Omental fat pad (tissue), 3 donors: ENCODE measurements at regions not wholly inside any gene's neighbourhood (a gene's known extent, or its start where the extent isn't known, plus 50 kb on each side); places are given as distances from the start of the nearest gene placed in this dataset.

ENCODE experiments used
- ATAC-seq: fragments of 150-250 bp; one replicate; pipeline ENCODE4 v1.9.1; 2016; ENCODE audit warnings: mild to moderate bottlenecking, moderate library complexity; ENCODE audit not compliant: low FRiP score
- DNase-seq: peaks from one replicate; pipeline ENCODE4 v3.0.0-alpha.2; 2019; ENCODE audit warnings: low spot score
- TF ChIP-seq, protein P1 (sequence below), 3 donors: fragments of 450-650 bp; IDR thresholded peaks; one replicate each; pipeline ENCODE4 v1.5.1; 2016 to 2017; ENCODE audit warnings: antibody characterized with exemption in 3 of 3, mild to moderate bottlenecking in 3 of 3, moderate library complexity in 2 of 3

DNA sequence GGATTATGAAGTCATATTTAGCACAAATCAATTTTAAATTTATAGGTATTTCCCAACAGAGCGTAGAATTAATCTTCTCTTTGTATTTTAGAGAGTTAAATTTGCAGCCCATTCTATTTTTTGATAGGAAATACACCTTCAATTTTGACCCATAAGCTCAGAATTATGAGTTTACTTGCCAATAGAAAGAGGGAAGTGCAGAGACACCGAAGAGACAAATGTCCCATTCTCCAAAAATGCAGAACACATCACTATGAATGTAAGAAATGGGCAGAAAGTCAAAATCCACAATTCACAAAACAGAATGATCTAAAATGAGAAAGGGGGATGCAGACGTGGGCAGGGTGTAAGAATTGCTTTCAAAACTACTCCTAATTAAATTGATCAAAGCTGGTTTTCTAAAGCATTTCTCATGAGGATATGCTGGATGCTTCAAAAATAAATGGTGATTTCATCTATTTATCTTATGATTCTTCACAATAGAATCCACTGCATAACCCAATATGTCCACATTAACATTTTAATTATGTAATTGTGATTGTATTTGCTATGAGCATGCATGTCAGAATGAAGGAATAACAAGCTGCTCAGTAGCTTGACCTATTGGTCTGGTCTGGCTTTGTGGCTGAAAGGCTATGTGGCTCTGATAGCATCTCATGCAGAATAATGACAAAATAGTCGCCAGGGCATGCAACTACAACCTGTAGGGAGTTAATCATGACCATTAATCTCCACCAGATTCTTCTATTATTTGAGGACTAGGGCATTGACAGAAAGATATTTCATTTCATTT lies 550.1 kb upstream of the CDH18 start:
- no peak for ATAC-seq
- no peak for DNase-seq
- TF ChIP-seq, protein P1, sequence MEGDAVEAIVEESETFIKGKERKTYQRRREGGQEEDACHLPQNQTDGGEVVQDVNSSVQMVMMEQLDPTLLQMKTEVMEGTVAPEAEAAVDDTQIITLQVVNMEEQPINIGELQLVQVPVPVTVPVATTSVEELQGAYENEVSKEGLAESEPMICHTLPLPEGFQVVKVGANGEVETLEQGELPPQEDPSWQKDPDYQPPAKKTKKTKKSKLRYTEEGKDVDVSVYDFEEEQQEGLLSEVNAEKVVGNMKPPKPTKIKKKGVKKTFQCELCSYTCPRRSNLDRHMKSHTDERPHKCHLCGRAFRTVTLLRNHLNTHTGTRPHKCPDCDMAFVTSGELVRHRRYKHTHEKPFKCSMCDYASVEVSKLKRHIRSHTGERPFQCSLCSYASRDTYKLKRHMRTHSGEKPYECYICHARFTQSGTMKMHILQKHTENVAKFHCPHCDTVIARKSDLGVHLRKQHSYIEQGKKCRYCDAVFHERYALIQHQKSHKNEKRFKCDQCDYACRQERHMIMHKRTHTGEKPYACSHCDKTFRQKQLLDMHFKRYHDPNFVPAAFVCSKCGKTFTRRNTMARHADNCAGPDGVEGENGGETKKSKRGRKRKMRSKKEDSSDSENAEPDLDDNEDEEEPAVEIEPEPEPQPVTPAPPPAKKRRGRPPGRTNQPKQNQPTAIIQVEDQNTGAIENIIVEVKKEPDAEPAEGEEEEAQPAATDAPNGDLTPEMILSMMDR (IDR thresholded peaks at IDR 0.05) = no peak

DNA sequence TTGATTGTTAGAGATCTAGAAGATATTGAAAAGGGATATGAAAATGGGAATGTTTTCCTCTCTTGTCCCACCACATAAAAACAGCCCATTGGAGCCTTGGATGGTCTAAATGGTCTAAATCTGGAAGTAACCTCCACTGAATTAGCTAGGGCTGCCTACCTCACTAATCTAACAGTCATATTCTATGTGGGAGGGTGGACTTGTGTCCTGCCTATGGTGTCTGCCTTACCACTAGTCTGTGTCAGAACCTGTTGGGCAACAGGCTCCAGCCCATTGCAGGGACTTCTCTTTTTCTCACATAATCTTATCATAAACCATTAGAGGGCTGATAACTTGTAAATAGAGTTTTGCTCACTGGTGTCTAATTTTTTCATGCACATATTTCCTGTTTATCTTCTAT lies 548.8 kb upstream of the CDH18 start:
- ATAC-seq (no peak), DNase-seq (no peak)
- TF ChIP-seq, protein P1 (IDR thresholded peaks at IDR 0.05) = no peak

- no peak for ATAC-seq
- TF ChIP-seq, protein P1 (IDR thresholded peaks at IDR 0.05) = no peak
- DNase-seq = no peak
Measured at GRCh38 chr5:20536341-20536740, 548.3 kb upstream of the CDH18 start.

DNA sequence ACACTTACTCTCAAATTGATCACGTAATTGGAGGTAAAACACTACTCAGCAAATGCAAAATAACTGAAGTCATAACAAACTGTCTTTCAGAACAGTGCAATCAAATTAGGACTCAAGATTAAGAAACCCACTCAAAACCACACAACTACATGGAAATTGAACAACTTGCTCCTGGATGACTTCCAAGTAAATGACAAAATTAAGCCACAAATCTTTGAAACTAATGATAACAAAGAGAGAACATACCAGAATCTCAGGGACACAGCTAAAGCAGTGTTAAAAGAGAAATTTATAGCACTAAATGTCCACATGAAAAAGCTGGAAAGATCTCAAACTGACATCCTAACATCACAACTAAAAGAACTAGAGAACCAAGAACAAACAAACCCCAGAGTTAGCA lies 540.5 kb upstream of the CDH18 start:
- TF ChIP-seq, protein P1 (IDR thresholded peaks at IDR 0.05) = no peak
- no peak for DNase-seq
- ATAC-seq = no peak

DNA sequence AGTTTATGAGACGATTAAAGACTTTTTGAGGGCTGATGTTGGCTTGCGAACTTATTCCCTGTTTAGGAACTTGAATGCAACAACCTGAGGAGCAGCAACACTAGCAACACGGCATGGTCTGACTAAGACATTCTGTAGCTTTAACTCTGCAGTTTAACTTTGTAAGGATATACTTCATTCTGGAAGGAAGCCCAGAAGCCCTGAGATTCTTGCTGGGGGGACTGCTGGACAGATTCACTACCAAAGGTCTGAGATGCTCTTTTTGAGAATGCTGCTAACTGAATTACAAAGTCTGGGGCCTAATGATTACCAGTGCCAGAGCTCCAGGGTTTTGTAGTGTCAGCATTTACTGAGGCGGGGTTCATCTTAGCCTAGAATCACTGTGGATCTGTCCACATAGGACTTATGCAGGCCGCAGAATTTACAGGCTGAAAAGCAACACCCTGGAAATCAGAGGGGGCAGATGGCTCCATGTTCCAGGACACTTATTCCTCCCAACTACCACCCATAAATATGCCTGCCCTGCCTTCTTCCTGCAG lies 537.1 kb upstream of the CDH18 start:
- TF ChIP-seq, protein P1 (IDR thresholded peaks at IDR 0.05) = no peak
- DNase-seq (no peak), ATAC-seq (no peak)

- DNase-seq (no peak), ATAC-seq (no peak)
- TF ChIP-seq, protein P1 (IDR thresholded peaks at IDR 0.05) = no peak
Measured at GRCh38 chr5:20522905-20523482, 535.0 kb upstream of the CDH18 start.

DNA sequence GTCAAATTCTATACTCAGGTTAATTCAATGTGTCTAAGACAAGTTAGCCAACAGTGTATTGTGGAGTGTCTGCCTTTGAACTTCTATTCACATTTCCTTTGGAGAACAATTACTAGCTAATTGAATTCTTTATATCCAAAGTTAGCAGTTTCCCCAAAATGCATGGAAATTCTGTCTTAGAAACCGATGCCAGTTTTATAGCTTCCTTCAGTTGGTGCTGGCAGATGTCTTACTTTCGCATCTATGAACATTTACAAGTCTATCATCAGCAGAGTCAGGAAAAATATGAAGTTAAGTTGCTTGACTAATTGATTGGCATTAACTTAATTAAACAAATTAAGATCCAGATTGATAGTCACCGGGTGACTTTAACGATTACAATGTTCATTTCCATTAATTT lies 527.6 kb upstream of the CDH18 start:
- no peak for ATAC-seq
- TF ChIP-seq, protein P1 (IDR thresholded peaks at IDR 0.05) = no peak
- DNase-seq = no peak
